ENCODE measurements at regions not wholly inside any gene's neighbourhood (a gene's known extent, or its start where the extent isn't known, plus 50 kb on each side); places are given as distances from the start of the nearest gene placed in this dataset.

DNA sequence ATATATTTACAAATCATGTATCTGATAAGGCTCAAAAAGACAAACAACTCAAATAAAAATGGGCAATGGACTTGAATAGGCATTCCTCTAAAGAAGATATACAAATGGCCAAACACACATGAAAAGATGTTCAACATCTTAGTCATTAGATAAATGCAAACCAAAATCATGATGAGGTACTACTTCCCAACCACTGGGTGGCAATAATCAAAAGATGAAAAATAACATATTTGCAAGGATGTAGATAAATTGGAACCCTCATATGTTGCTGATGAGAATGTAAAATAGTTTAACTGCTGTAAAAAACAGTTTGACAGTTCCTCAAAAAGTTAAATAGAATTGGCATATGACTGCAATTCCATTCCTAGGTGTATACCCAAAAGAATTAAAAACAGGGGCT lies 132.3 kb downstream of the TTC32 start:
- H3K9me3 ChIP-seq (ENCODE audit: control insufficient read depth, insufficient read depth, low read depth, low read length): no peaks in the 10 kb centered on the region
- H3K4me1 ChIP-seq (ENCODE audit: control insufficient read depth, insufficient read depth, low read length): peaks cover 4% of the 10 kb centered on the region
- POLR2A ChIA-PET: no interaction called here
- no peak overlapping the region for H3K4me3 ChIP-seq (ENCODE audit: low read depth, low read length)
- H3K36me3 ChIP-seq (ENCODE audit: control insufficient read depth in 2 of 2, insufficient read depth in 1 of 2, low read length in 2 of 2): no peaks in the 10 kb centered on the region
- no peak for TF ChIP-seq SALL2 (tag by site-specific recombination; IDR thresholded peaks at IDR 0.05; ENCODE audit: borderline replicate concordance)
- no peak for TF ChIP-seq ZNF529 (tag by site-specific recombination; IDR thresholded peaks at IDR 0.05; ENCODE audit: insufficient replicate concordance)
- no peak for TF ChIP-seq GLI4 (tag by site-specific recombination; IDR thresholded peaks at IDR 0.05)
- TF ChIP-seq FEZF1 (tag by site-specific recombination; IDR thresholded peaks at IDR 0.05): no peak
- TF ChIP-seq ZBTB7A (tag by site-specific recombination; IDR thresholded peaks at IDR 0.05; ENCODE audit: low read depth): no peak
- TF ChIP-seq ZNF777 (tag by site-specific recombination; IDR thresholded peaks at IDR 0.05; ENCODE audit: borderline replicate concordance): no peak
- TF ChIP-seq ZNF548 (tag by site-specific recombination; IDR thresholded peaks at IDR 0.05): no peak
- no peak for TF ChIP-seq ZNF155 (tag by site-specific recombination; IDR thresholded peaks at IDR 0.05)
- no peak for TF ChIP-seq TCF7L2 (IDR thresholded peaks at IDR 0.05; ENCODE audit: borderline replicate concordance, low read depth, low read length)
- no peak for TF ChIP-seq ZNF354C (tag by site-specific recombination; IDR thresholded peaks at IDR 0.05; ENCODE audit: borderline replicate concordance, low read depth)
- no peak for TF ChIP-seq ZNF239 (tag by site-specific recombination; IDR thresholded peaks at IDR 0.05)
- TF ChIP-seq ZNF175 (tag by site-specific recombination; IDR thresholded peaks at IDR 0.05): no peak
- TF ChIP-seq ZNF280C (tag by site-specific recombination; IDR thresholded peaks at IDR 0.05): no peak
- no peak for TF ChIP-seq ZNF560 (tag by site-specific recombination; IDR thresholded peaks at IDR 0.05; ENCODE audit: borderline replicate concordance)
- no peak for TF ChIP-seq ZNF747 (tag by site-specific recombination; IDR thresholded peaks at IDR 0.05)
- no peak for TF ChIP-seq MYNN (tag by site-specific recombination; IDR thresholded peaks at IDR 0.05; ENCODE audit: borderline replicate concordance)
- no peak for TF ChIP-seq ZNF544 (tag by site-specific recombination; IDR thresholded peaks at IDR 0.05)
- no peak for TF ChIP-seq ZNF398 (tag by site-specific recombination; IDR thresholded peaks at IDR 0.05)
- no peak for TF ChIP-seq ZNF571 (tag by site-specific recombination; IDR thresholded peaks at IDR 0.05)
- no peak overlapping the region for H3K27ac ChIP-seq (ENCODE audit: extremely low read depth, low read depth, low read length)
- CTCF ChIA-PET: no interaction called here

DNA sequence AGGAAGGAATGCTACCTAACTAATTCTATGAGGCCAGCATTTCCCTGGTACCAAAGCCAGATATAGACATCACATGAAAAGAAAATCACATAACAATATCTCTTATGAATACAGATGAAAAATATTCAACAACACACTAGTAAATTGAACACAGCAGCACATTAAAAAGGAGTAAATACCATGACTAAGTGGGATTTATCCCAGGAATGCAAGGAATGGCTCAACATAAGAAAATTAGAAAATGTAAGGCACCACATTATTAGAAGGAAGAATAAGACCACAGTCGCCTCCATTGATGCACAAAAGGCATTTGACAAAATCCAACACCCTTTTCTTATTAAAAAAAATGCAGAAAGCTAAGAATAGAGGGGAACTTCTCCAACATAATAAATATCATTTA lies 133.9 kb downstream of the TTC32 start:
- no peaks in the 10 kb centered on the region for H3K9me3 ChIP-seq (ENCODE audit: control insufficient read depth, insufficient read depth, low read depth, low read length)
- POLR2A ChIA-PET: no interaction called here
- CTCF ChIA-PET: interaction anchor here (0.7 kb wide), 2 partner anchors 115 to 395 kb away, joined by 3 to 6 read pairs; no protein-coding TSS in a partner anchor
- H3K27ac ChIP-seq (ENCODE audit: extremely low read depth, low read depth, low read length): no peak overlapping the region
- H3K36me3 ChIP-seq (ENCODE audit: control insufficient read depth in 2 of 2, insufficient read depth in 1 of 2, low read length in 2 of 2): no peaks in the 10 kb centered on the region
- H3K4me3 ChIP-seq (ENCODE audit: low read depth, low read length): no peak overlapping the region
- H3K4me1 ChIP-seq (ENCODE audit: control insufficient read depth, insufficient read depth, low read length): no peaks in the 10 kb centered on the region
- TF ChIP-seq ZNF658 (tag by site-specific recombination; IDR thresholded peaks at IDR 0.05): no peak
- no peak for TF ChIP-seq ZNF660 (tag by site-specific recombination; IDR thresholded peaks at IDR 0.05)
- TF ChIP-seq ZBTB44 (tag by site-specific recombination; IDR thresholded peaks at IDR 0.05): no peak
- TF ChIP-seq ZNF530 (tag by site-specific recombination; IDR thresholded peaks at IDR 0.05; ENCODE audit: low read depth): no peak
- no peak for TF ChIP-seq ZNF514 (tag by site-specific recombination; IDR thresholded peaks at IDR 0.05)
- TF ChIP-seq HOXA7 (CRISPR knock-in tag; IDR thresholded peaks at IDR 0.05; ENCODE audit: borderline replicate concordance): no peak
